Central memory CD8-positive, alpha-beta T cell (primary cell): ENCODE measurements at regions not wholly inside any gene's neighbourhood (a gene's known extent, or its start where the extent isn't known, plus 50 kb on each side); places are given as distances from the start of the nearest gene placed in this dataset.

Source experiments
- ATAC-seq: fragments of 150-1000 bp; cut with Tn5 transposase; replicated peaks from 2 replicates; pipeline ENCODE4 v1.10.0; 2022; ENCODE audit warnings: mild to moderate bottlenecking, moderate FRiP score, moderate number of reproducible peaks; ENCODE audit not compliant: poor library complexity, severe bottlenecking; ENCODE audit errors: extremely low read depth
- DNase-seq, 2 donors: peaks; one replicate each; pipeline ENCODE4 v3.0.0; 2021; ENCODE audit warnings: low spot score in 2 of 2
- H3K27ac Mint-ChIP-seq: one replicate; pipeline ENCODE4 v1.8.0; 2022; ENCODE audit warnings: low read depth, mild to moderate bottlenecking, moderate library complexity, mixed read lengths
- H3K27me3 Mint-ChIP-seq: one replicate; pipeline ENCODE4 v1.8.0; 2022; ENCODE audit warnings: mixed read lengths
- H3K36me3 Mint-ChIP-seq: one replicate; pipeline ENCODE4 v1.8.0; 2022; ENCODE audit warnings: mild to moderate bottlenecking, moderate library complexity, mixed read lengths; ENCODE audit not compliant: insufficient read depth
- H3K4me1 Mint-ChIP-seq: one replicate; pipeline ENCODE4 v1.8.0; 2022; ENCODE audit warnings: mixed read lengths
- H3K4me3 Mint-ChIP-seq: one replicate; pipeline ENCODE4 v1.8.0; 2022; ENCODE audit warnings: mild to moderate bottlenecking, moderate library complexity, mixed read lengths
- H3K9me3 Mint-ChIP-seq: one replicate; pipeline ENCODE4 v1.8.0; 2022; ENCODE audit warnings: mixed read lengths

- no peak overlapping the region for H3K27ac Mint-ChIP-seq
- no peak for ATAC-seq
- H3K4me3 Mint-ChIP-seq, result no peak overlapping the region
- no peaks in the 10 kb centered on the region for H3K36me3 Mint-ChIP-seq
- DNase-seq, result no peak
- H3K4me1 Mint-ChIP-seq, result no peaks in the 10 kb centered on the region
- H3K27me3 Mint-ChIP-seq, result no peaks in the 10 kb centered on the region
- H3K9me3 Mint-ChIP-seq, result peaks cover 9% of the 10 kb centered on the region
Measured at GRCh38 chr3:176078906-176079305, 1118.4 kb downstream of the TBL1XR1 start.

- DNase-seq (no peak), ATAC-seq (no peak)
- Mint-ChIP-seq H3K27me3 (no peaks in the 10 kb centered on the region), H3K4me3 (no peak overlapping the region), H3K9me3 (peaks cover 10% of the 10 kb centered on the region), H3K36me3 (no peaks in the 10 kb centered on the region), H3K27ac (no peak overlapping the region), H3K4me1 (no peaks in the 10 kb centered on the region)
Measured at GRCh38 chr3:176075491-176075890, 1121.8 kb downstream of the TBL1XR1 start.

- Mint-ChIP-seq H3K27ac (no peak overlapping the region), H3K36me3 (no peaks in the 10 kb centered on the region), H3K4me1 (no peaks in the 10 kb centered on the region), H3K9me3 (peaks cover 10% of the 10 kb centered on the region), H3K27me3 (no peaks in the 10 kb centered on the region), H3K4me3 (no peak overlapping the region)
- DNase-seq, result no peak
- no peak for ATAC-seq
Measured at GRCh38 chr3:176075046-176075445, 1122.2 kb downstream of the TBL1XR1 start.

- Mint-ChIP-seq H3K27me3 (no peaks in the 10 kb centered on the region), H3K4me3 (no peak overlapping the region), H3K9me3 (peaks cover 10% of the 10 kb centered on the region), H3K4me1 (no peaks in the 10 kb centered on the region), H3K27ac (no peak overlapping the region), H3K36me3 (no peaks in the 10 kb centered on the region)
- ATAC-seq (no peak), DNase-seq (no peak)
Measured at GRCh38 chr3:176074096-176074495, 1123.2 kb downstream of the TBL1XR1 start.

GRCh38 chr3:176071943-176072342 lies 1125.3 kb downstream of the TBL1XR1 start:
- DNase-seq, result no peak
- no peak overlapping the region for H3K4me3 Mint-ChIP-seq
- ATAC-seq, result no peak
- H3K36me3 Mint-ChIP-seq, result no peaks in the 10 kb centered on the region
- H3K4me1 Mint-ChIP-seq, result no peaks in the 10 kb centered on the region
- H3K27ac Mint-ChIP-seq, result no peak overlapping the region
- no peaks in the 10 kb centered on the region for H3K27me3 Mint-ChIP-seq
- H3K9me3 Mint-ChIP-seq, result peaks cover 5% of the 10 kb centered on the region

GRCh38 chr3:176068750-176069149 lies 1128.5 kb downstream of the TBL1XR1 start:
- Mint-ChIP-seq H3K4me3 (no peak overlapping the region), H3K27ac (no peak overlapping the region), H3K36me3 (no peaks in the 10 kb centered on the region), H3K27me3 (no peaks in the 10 kb centered on the region), H3K4me1 (no peaks in the 10 kb centered on the region), H3K9me3 (peaks cover 5% of the 10 kb centered on the region)
- DNase-seq, result no peak
- no peak for ATAC-seq

- ATAC-seq, result no peak
- Mint-ChIP-seq H3K4me1 (no peaks in the 10 kb centered on the region), H3K9me3 (peaks cover 14% of the 10 kb centered on the region), H3K27ac (no peak overlapping the region), H3K36me3 (no peaks in the 10 kb centered on the region), H3K4me3 (no peak overlapping the region), H3K27me3 (no peaks in the 10 kb centered on the region)
- no peak for DNase-seq
Measured at GRCh38 chr3:176058856-176059255, 1138.4 kb downstream of the TBL1XR1 start.

GRCh38 chr3:176055836-176056235 lies 1141.4 kb downstream of the TBL1XR1 start:
- Mint-ChIP-seq H3K27me3 (no peaks in the 10 kb centered on the region), H3K36me3 (no peaks in the 10 kb centered on the region), H3K4me3 (no peak overlapping the region), H3K27ac (no peak overlapping the region), H3K9me3 (peaks cover 14% of the 10 kb centered on the region), H3K4me1 (no peaks in the 10 kb centered on the region)
- DNase-seq (no peak), ATAC-seq (no peak)

GRCh38 chr3:176051766-176052165 lies 1145.5 kb downstream of the TBL1XR1 start:
- Mint-ChIP-seq H3K9me3 (peaks cover 14% of the 10 kb centered on the region), H3K4me3 (no peak overlapping the region), H3K27ac (no peak overlapping the region), H3K27me3 (no peaks in the 10 kb centered on the region), H3K4me1 (no peaks in the 10 kb centered on the region), H3K36me3 (no peaks in the 10 kb centered on the region)
- DNase-seq (no peak), ATAC-seq (no peak)

- no peak for DNase-seq
- Mint-ChIP-seq H3K27me3 (no peaks in the 10 kb centered on the region), H3K9me3 (peaks cover 10% of the 10 kb centered on the region), H3K4me3 (no peak overlapping the region), H3K4me1 (no peaks in the 10 kb centered on the region), H3K36me3 (no peaks in the 10 kb centered on the region), H3K27ac (no peak overlapping the region)
- no peak for ATAC-seq
Measured at GRCh38 chr3:176046703-176047102, 1150.6 kb downstream of the TBL1XR1 start.

GRCh38 chr3:176041812-176042211 lies 1155.5 kb downstream of the TBL1XR1 start:
- no peak for ATAC-seq
- Mint-ChIP-seq H3K27ac (no peak overlapping the region), H3K4me1 (no peaks in the 10 kb centered on the region), H3K9me3 (peaks cover 12% of the 10 kb centered on the region), H3K27me3 (no peaks in the 10 kb centered on the region), H3K4me3 (no peak overlapping the region), H3K36me3 (no peaks in the 10 kb centered on the region)
- no peak for DNase-seq

GRCh38 chr3:176041185-176041584 lies 1156.1 kb downstream of the TBL1XR1 start:
- ATAC-seq (no peak), DNase-seq (no peak)
- H3K9me3 Mint-ChIP-seq, result peaks cover 12% of the 10 kb centered on the region
- H3K4me3 Mint-ChIP-seq, result no peak overlapping the region
- no peak overlapping the region for H3K27ac Mint-ChIP-seq
- no peaks in the 10 kb centered on the region for H3K36me3 Mint-ChIP-seq
- no peaks in the 10 kb centered on the region for H3K27me3 Mint-ChIP-seq
- H3K4me1 Mint-ChIP-seq, result no peaks in the 10 kb centered on the region

GRCh38 chr3:176037636-176038035 lies 1159.6 kb downstream of the TBL1XR1 start:
- no peak for ATAC-seq
- Mint-ChIP-seq H3K27me3 (no peaks in the 10 kb centered on the region), H3K4me3 (no peak overlapping the region), H3K36me3 (no peaks in the 10 kb centered on the region), H3K27ac (no peak overlapping the region), H3K9me3 (peaks cover 21% of the 10 kb centered on the region), H3K4me1 (no peaks in the 10 kb centered on the region)
- no peak for DNase-seq

GRCh38 chr3:176032043-176032442 lies 1165.2 kb downstream of the TBL1XR1 start:
- Mint-ChIP-seq H3K4me3 (no peak overlapping the region), H3K27me3 (no peaks in the 10 kb centered on the region), H3K27ac (no peak overlapping the region), H3K4me1 (no peaks in the 10 kb centered on the region), H3K9me3 (peaks cover 33% of the 10 kb centered on the region), H3K36me3 (no peaks in the 10 kb centered on the region)
- DNase-seq (no peak), ATAC-seq (no peak)
